Esophagus squamous epithelium (tissue), 5 donors: ENCODE measurements at regions not wholly inside any gene's neighbourhood (a gene's known extent, or its start where the extent isn't known, plus 50 kb on each side); places are given as distances from the start of the nearest gene placed in this dataset.

Experiments
- DNase-seq: peaks from one replicate; lab custom pipeline; 2025; lab: John Stamatoyannopoulos, UW
- H3K27ac ChIP-seq, 4 donors: fragments of 200-600 bp; sonication (generic); one replicate each; pipeline ENCODE4 v1.5.1; 2016 to 2019; ENCODE audit warnings: mild to moderate bottlenecking in 1 of 4
- H3K27me3 ChIP-seq, 4 donors: fragments of 200-600 bp; sonication (generic); 1 replicate in 3 of 4; 2 replicates in 1 of 4; pipeline versions ENCODE4 v1.5.1 to v1.6.0; 2017 to 2021; ENCODE audit warnings: antibody characterized with exemption in 1 of 4
- H3K36me3 ChIP-seq, 3 donors: fragments of 200-600 bp; sonication (generic); one replicate each; pipeline ENCODE4 v1.5.1; 2016 to 2019
- H3K4me1 ChIP-seq, 3 donors: fragments of 200-600 bp; sonication (generic); one replicate each; pipeline ENCODE4 v1.5.1; 2017 to 2019
- H3K4me3 ChIP-seq, 4 donors: fragments of 200-600 bp; sonication (generic); 1 replicate in 3 of 4; 2 replicates in 1 of 4; pipeline ENCODE4 v1.5.1; 2016 to 2019; ENCODE audit warnings: mild to moderate bottlenecking in 2 of 4, moderate library complexity in 1 of 4
- H3K9me3 ChIP-seq, 3 donors: fragments of 200-600 bp; sonication (generic); one replicate each; pipeline ENCODE4 v1.5.1; 2016 to 2019
- POLR2A ChIP-seq, 4 donors: fragments of 450-650 bp; IDR thresholded peaks; one replicate each; pipeline ENCODE4 v1.6.1; 2017; ENCODE audit warnings: antibody characterized with exemption in 4 of 4, mild to moderate bottlenecking in 4 of 4, moderate library complexity in 3 of 4
- WGBS, 2 donors: methylation state at CpG; one replicate each; pipeline ENCODE4 v1.1.5; 2018; 5-methylcytosine and 5-hydroxymethylcytosine counted together
- intact Hi-C: fragments of 100-400 bp; cut with DNase I; formaldehyde crosslinking; loops from one replicate; pipeline ENCODE4 v1.15.0; 2022
- TF ChIP-seq, protein P1 (sequence below), 6 experiments: fragments of 450-650 bp in 4 of 6; fragments of 200-600 bp in 2 of 6; sonication (generic) in 2 of 6; IDR thresholded peaks; one replicate each; pipeline ENCODE4 v1.5.1; 2016 to 2019; ENCODE audit warnings: antibody characterized with exemption in 6 of 6, mild to moderate bottlenecking in 4 of 6, moderate library complexity in 4 of 6
- donor health status: DM: yes; HTN: yes; CAD: no.

DNA sequence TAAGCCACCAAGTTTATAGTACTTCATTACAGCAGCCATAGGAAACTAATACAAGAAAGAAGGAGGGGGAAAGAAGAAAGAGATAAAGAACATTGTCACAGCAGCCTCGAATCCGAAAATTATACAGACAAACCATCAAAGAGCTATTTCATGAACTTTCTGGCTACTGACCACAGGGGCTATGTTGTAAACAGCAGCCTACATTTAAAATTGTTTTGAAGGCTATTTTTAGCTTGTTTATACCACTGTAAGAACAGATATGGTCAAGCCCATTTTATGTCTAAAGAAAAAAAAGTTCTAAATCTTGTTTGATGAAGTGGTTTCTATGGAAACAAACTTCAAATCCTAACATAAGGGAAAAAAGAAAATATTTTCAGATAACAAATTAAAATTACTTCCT is 282.1 kb downstream of the GABRG1 start:
- no peak overlapping the region for H3K27ac ChIP-seq
- no peaks in the 10 kb centered on the region for H3K36me3 ChIP-seq
- H3K27me3 ChIP-seq: no peaks in the 10 kb centered on the region
- H3K9me3 ChIP-seq: no peaks in the 10 kb centered on the region
- DNase-seq: no peak
- TF ChIP-seq POLR2A (IDR thresholded peaks at IDR 0.05): no peak
- TF ChIP-seq, protein P1, sequence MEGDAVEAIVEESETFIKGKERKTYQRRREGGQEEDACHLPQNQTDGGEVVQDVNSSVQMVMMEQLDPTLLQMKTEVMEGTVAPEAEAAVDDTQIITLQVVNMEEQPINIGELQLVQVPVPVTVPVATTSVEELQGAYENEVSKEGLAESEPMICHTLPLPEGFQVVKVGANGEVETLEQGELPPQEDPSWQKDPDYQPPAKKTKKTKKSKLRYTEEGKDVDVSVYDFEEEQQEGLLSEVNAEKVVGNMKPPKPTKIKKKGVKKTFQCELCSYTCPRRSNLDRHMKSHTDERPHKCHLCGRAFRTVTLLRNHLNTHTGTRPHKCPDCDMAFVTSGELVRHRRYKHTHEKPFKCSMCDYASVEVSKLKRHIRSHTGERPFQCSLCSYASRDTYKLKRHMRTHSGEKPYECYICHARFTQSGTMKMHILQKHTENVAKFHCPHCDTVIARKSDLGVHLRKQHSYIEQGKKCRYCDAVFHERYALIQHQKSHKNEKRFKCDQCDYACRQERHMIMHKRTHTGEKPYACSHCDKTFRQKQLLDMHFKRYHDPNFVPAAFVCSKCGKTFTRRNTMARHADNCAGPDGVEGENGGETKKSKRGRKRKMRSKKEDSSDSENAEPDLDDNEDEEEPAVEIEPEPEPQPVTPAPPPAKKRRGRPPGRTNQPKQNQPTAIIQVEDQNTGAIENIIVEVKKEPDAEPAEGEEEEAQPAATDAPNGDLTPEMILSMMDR (IDR thresholded peaks at IDR 0.05): no peak
- WGBS, 2 donors: 27 to 29% methylated on average over 2 of the region's 2 CpGs
- H3K4me3 ChIP-seq: no peak overlapping the region
- no peaks in the 10 kb centered on the region for H3K4me1 ChIP-seq
- intact Hi-C loops: no loop called here

DNA sequence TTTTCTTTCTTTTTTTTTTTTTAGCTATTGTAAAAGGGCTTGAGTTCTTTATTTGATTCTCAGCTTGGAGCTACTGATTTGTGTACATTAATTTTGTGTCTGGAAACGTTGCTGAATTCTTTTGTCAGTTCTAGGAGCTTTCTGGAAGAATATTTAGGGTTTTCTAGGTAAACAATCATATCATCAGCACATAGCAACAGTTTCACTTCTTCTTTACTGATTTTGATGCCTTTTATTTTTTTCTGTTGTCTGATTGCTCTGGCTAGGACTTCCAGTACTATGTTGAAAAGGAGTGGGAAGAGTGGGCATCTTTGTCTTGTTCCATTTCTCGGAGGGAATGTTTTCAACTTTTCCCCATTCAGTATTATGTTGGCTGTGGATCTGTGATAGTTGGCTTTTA is 292.2 kb downstream of the GABRG1 start:
- Histone ChIP-seq H3K4me1 (no peaks in the 10 kb centered on the region), H3K36me3 (no peaks in the 10 kb centered on the region), H3K27ac (no peak overlapping the region), H3K27me3 (no peaks in the 10 kb centered on the region), H3K4me3 (no peak overlapping the region), H3K9me3 (peaks cover 0 to 5% (median 4%) of the 10 kb centered on the region in 3 donors)
- intact Hi-C loops: no loop called here
- WGBS, 2 donors: 40 to 42% methylated on average over 2 of the region's 2 CpGs
- TF ChIP-seq, protein P1 (IDR thresholded peaks at IDR 0.05): no peak
- no peak for TF ChIP-seq POLR2A (IDR thresholded peaks at IDR 0.05)
- DNase-seq: no peak

DNA sequence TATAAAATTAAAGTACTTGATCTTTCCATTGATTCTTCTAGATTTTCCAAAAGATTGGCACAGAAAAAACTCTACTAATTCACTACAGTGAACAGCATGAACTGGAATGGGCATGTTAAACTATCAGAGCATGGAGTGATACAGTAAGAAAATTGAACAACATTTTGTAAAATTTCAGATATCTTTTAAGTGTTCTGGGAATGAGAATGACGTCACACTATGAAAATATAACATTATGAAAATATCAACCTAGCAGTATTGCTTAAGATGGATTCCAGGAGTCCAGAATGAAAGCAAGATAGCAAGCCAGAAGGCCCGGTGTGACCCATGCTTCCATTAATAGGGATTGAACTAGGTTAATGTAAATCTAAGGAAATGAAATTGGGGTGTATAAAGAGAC is 319.9 kb downstream of the GABRG1 start:
- no peak for DNase-seq

DNA sequence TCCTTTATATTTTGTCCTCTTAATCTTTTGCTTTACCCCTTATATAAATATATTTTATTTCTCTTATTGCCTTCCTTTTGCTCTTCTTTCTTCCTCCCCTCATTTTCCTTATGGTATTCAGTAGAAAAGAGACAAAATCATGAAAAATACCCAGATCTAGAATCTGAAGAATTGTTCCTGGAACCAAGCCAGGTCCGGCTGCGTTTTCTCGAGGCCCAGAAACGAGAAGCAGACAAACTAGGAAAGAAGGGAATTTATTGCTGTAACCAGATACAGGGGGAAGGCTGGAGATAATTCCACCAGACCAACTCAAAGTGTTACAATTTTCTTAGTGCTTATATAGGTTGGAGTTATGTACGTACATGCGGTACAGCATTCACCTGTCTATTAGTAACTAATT is 328.7 kb downstream of the GABRG1 start:
- TF ChIP-seq POLR2A (IDR thresholded peaks at IDR 0.05): no peak
- TF ChIP-seq, protein P1 (IDR thresholded peaks at IDR 0.05): no peak
- 59% methylated on average over 6 of the region's 6 CpGs for WGBS, 2 donors
- intact Hi-C loops: no loop called here

More for the DNA sequence above, 319.9 kb downstream of the GABRG1 start:
- peaks cover 0 to 8% (median 0%) of the 10 kb centered on the region in 3 donors for H3K9me3 ChIP-seq
- intact Hi-C loops: no loop called here
- 62 to 71% methylated on average over 2 of the region's 2 CpGs for WGBS, 2 donors
- no peaks in the 10 kb centered on the region for H3K27me3 ChIP-seq
- TF ChIP-seq POLR2A (IDR thresholded peaks at IDR 0.05): no peak
- TF ChIP-seq, protein P1 (IDR thresholded peaks at IDR 0.05): no peak
- no peaks in the 10 kb centered on the region for H3K4me1 ChIP-seq
- H3K36me3 ChIP-seq: no peaks in the 10 kb centered on the region
- no peak overlapping the region for H3K4me3 ChIP-seq
- no peak overlapping the region for H3K27ac ChIP-seq

DNA sequence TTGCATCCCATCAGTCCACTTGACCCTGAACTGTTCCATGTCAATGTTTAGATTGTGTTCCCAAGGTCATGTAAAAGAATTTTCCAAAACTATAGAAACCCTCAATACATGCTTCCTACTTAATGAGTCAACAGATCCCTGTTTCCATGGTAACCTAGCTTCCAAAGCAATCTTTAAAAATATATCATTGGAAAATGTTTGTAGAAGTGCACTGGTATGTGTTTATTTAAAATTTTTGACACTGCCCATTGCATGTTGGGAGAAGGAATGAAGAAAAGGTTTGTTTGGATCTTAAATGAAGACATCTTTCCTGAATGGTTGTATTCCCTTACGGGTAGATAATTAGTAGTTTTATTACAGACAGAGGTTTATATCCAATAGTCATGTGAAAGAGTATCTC is 345.3 kb downstream of the GABRG1 start:
- Histone ChIP-seq H3K4me3 (no peak overlapping the region), H3K9me3 (peaks cover 0 to 3% (median 0%) of the 10 kb centered on the region in 3 donors), H3K27me3 (no peaks in the 10 kb centered on the region), H3K36me3 (no peaks in the 10 kb centered on the region), H3K4me1 (no peaks in the 10 kb centered on the region), H3K27ac (no peak overlapping the region)
- no peak for DNase-seq
- TF ChIP-seq, protein P1 (IDR thresholded peaks at IDR 0.05): no peak
- no peak for TF ChIP-seq POLR2A (IDR thresholded peaks at IDR 0.05)
- 63 to 68% methylated on average over 1 of the region's 1 CpG for WGBS, 2 donors
- intact Hi-C loops: no loop called here

More for the DNA sequence above, 328.7 kb downstream of the GABRG1 start:
- no peak overlapping the region for H3K4me3 ChIP-seq
- H3K27me3 ChIP-seq: no peaks in the 10 kb centered on the region
- no peak for DNase-seq
- no peaks in the 10 kb centered on the region for H3K9me3 ChIP-seq
- H3K4me1 ChIP-seq: no peaks in the 10 kb centered on the region
- no peak overlapping the region for H3K27ac ChIP-seq
- no peaks in the 10 kb centered on the region for H3K36me3 ChIP-seq
